ENCODE measurements at regions not wholly inside any gene's neighbourhood (a gene's known extent, or its start where the extent isn't known, plus 50 kb on each side); places are given as distances from the start of the nearest gene placed in this dataset.
"Not testable (repeated sequence)": the region's sequence is repeated elsewhere in the genome, so short reads cannot be mapped to it uniquely, and the experiment has no call there.

GRCh38 chr14:19289669-19290068, 144.5 kb downstream of the POTEG start:
- H3K9me3 ChIP-seq (replicated peaks in 1 of 2; ENCODE audit: control insufficient read depth in 2 of 2, insufficient read depth in 1 of 2, low read depth in 1 of 2, low read length in 2 of 2); H2BK12ac ChIP-seq (ENCODE audit: low read length); H3K18ac ChIP-seq (ENCODE audit: low read length); H4K8ac ChIP-seq (ENCODE audit: low read depth, low read length); H3K4me1 ChIP-seq (ENCODE audit: control insufficient read depth in 2 of 2, insufficient read depth in 1 of 2, low read depth in 1 of 2, low read length in 2 of 2); H2AFZ ChIP-seq (ENCODE audit: low read length); H3K9ac ChIP-seq (ENCODE audit: low read depth, low read length, poor library complexity); H3K27ac ChIP-seq (replicated peaks; ENCODE audit: low read length); H2BK15ac ChIP-seq (ENCODE audit: low read length); H4K91ac ChIP-seq (ENCODE audit: low read depth, low read length, poor library complexity); H3K79me1 ChIP-seq (ENCODE audit: low read depth, low read length); H3K4me3 ChIP-seq (ENCODE audit: low read length in 2 of 2); H3K36me3 ChIP-seq (replicated peaks in 1 of 2; ENCODE audit: control insufficient read depth in 2 of 2, insufficient read depth in 2 of 2, low read length in 2 of 2); H2BK5ac ChIP-seq (ENCODE audit: low read length); H2AK5ac ChIP-seq (ENCODE audit: low read depth, low read length); H3K4ac ChIP-seq (ENCODE audit: low read length); H3K4me2 ChIP-seq (ENCODE audit: insufficient read depth, low read length, poor library complexity, severe bottlenecking); H3K27me3 ChIP-seq (ENCODE audit: control insufficient read depth in 3 of 3, insufficient read depth in 3 of 3, low read depth in 1 of 3, low read length in 3 of 3); DNase-seq (ENCODE audit: low spot score); H2BK120ac ChIP-seq (ENCODE audit: low read depth, low read length); H3K23ac ChIP-seq (ENCODE audit: low read depth, low read length, poor library complexity); H3K14ac ChIP-seq (ENCODE audit: low read length): not testable (repeated sequence)
- WGBS, 2 donors (ENCODE audit: extremely low coverage in 2 of 2, insufficient read length in 2 of 2, insufficient replicate concordance in 1 of 2): no CpG with 5 or more reads among the region's 3 CpGs

- not testable (repeated sequence) for H3K23ac ChIP-seq (ENCODE audit: low read depth, low read length, poor library complexity); H3K27ac ChIP-seq (replicated peaks; ENCODE audit: low read length); H2AFZ ChIP-seq (ENCODE audit: low read length); H3K79me1 ChIP-seq (ENCODE audit: low read depth, low read length); H3K14ac ChIP-seq (ENCODE audit: low read length); H2BK12ac ChIP-seq (ENCODE audit: low read length); H2BK15ac ChIP-seq (ENCODE audit: low read length); H3K4me1 ChIP-seq (ENCODE audit: control insufficient read depth in 2 of 2, insufficient read depth in 1 of 2, low read depth in 1 of 2, low read length in 2 of 2); H3K18ac ChIP-seq (ENCODE audit: low read length); H4K8ac ChIP-seq (ENCODE audit: low read depth, low read length); H3K4ac ChIP-seq (ENCODE audit: low read length); H3K27me3 ChIP-seq (ENCODE audit: control insufficient read depth in 3 of 3, insufficient read depth in 3 of 3, low read depth in 1 of 3, low read length in 3 of 3); H3K4me3 ChIP-seq (ENCODE audit: low read length in 2 of 2); H2BK5ac ChIP-seq (ENCODE audit: low read length); H3K4me2 ChIP-seq (ENCODE audit: insufficient read depth, low read length, poor library complexity, severe bottlenecking); H2BK120ac ChIP-seq (ENCODE audit: low read depth, low read length); DNase-seq (ENCODE audit: low spot score); H4K91ac ChIP-seq (ENCODE audit: low read depth, low read length, poor library complexity); H2AK5ac ChIP-seq (ENCODE audit: low read depth, low read length); H3K9me3 ChIP-seq (replicated peaks in 1 of 2; ENCODE audit: control insufficient read depth in 2 of 2, insufficient read depth in 1 of 2, low read depth in 1 of 2, low read length in 2 of 2); H3K9ac ChIP-seq (ENCODE audit: low read depth, low read length, poor library complexity); H3K36me3 ChIP-seq (replicated peaks in 1 of 2; ENCODE audit: control insufficient read depth in 2 of 2, insufficient read depth in 2 of 2, low read length in 2 of 2)
- no CpG with 5 or more reads among the region's 28 CpGs for WGBS, 2 donors (ENCODE audit: extremely low coverage in 2 of 2, insufficient read length in 2 of 2, insufficient replicate concordance in 1 of 2)
Measured at GRCh38 chr14:19300243-19300642, 133.9 kb downstream of the POTEG start.

- WGBS, 2 donors (ENCODE audit: extremely low coverage in 2 of 2, insufficient read length in 2 of 2, insufficient replicate concordance in 1 of 2): no CpG with 5 or more reads among the region's 30 CpGs
- H2BK15ac ChIP-seq (ENCODE audit: low read length); H3K4ac ChIP-seq (ENCODE audit: low read length): not testable (repeated sequence)
Measured at GRCh38 chr14:19300838-19301237, 133.3 kb downstream of the POTEG start.

GRCh38 chr14:19303844-19304243, 130.3 kb downstream of the POTEG start:
- H3K4me1 ChIP-seq (ENCODE audit: control insufficient read depth in 2 of 2, insufficient read depth in 1 of 2, low read depth in 1 of 2, low read length in 2 of 2); H3K36me3 ChIP-seq (replicated peaks in 1 of 2; ENCODE audit: control insufficient read depth in 2 of 2, insufficient read depth in 2 of 2, low read length in 2 of 2); H2AK5ac ChIP-seq (ENCODE audit: low read depth, low read length); H3K27ac ChIP-seq (replicated peaks; ENCODE audit: low read length); H3K14ac ChIP-seq (ENCODE audit: low read length); H3K79me1 ChIP-seq (ENCODE audit: low read depth, low read length); H3K4ac ChIP-seq (ENCODE audit: low read length); H2BK12ac ChIP-seq (ENCODE audit: low read length); H4K91ac ChIP-seq (ENCODE audit: low read depth, low read length, poor library complexity); H3K9ac ChIP-seq (ENCODE audit: low read depth, low read length, poor library complexity); H2AFZ ChIP-seq (ENCODE audit: low read length); H3K18ac ChIP-seq (ENCODE audit: low read length); H2BK5ac ChIP-seq (ENCODE audit: low read length); H2BK15ac ChIP-seq (ENCODE audit: low read length); H3K27me3 ChIP-seq (ENCODE audit: control insufficient read depth in 3 of 3, insufficient read depth in 3 of 3, low read depth in 1 of 3, low read length in 3 of 3); H4K8ac ChIP-seq (ENCODE audit: low read depth, low read length); H3K9me3 ChIP-seq (replicated peaks in 1 of 2; ENCODE audit: control insufficient read depth in 2 of 2, insufficient read depth in 1 of 2, low read depth in 1 of 2, low read length in 2 of 2); H3K23ac ChIP-seq (ENCODE audit: low read depth, low read length, poor library complexity); H3K4me2 ChIP-seq (ENCODE audit: insufficient read depth, low read length, poor library complexity, severe bottlenecking); DNase-seq (ENCODE audit: low spot score); H2BK120ac ChIP-seq (ENCODE audit: low read depth, low read length); H3K4me3 ChIP-seq (ENCODE audit: low read length in 2 of 2): not testable (repeated sequence)
- WGBS, 2 donors (ENCODE audit: extremely low coverage in 2 of 2, insufficient read length in 2 of 2, insufficient replicate concordance in 1 of 2): no CpG with 5 or more reads among the region's 4 CpGs

More at GRCh38 chr14:19300838-19301237, 133.3 kb downstream of the POTEG start:
- H3K4me2 ChIP-seq (ENCODE audit: insufficient read depth, low read length, poor library complexity, severe bottlenecking); H3K27ac ChIP-seq (replicated peaks; ENCODE audit: low read length); H3K36me3 ChIP-seq (replicated peaks in 1 of 2; ENCODE audit: control insufficient read depth in 2 of 2, insufficient read depth in 2 of 2, low read length in 2 of 2); H3K27me3 ChIP-seq (ENCODE audit: control insufficient read depth in 3 of 3, insufficient read depth in 3 of 3, low read depth in 1 of 3, low read length in 3 of 3); DNase-seq (ENCODE audit: low spot score); H2AFZ ChIP-seq (ENCODE audit: low read length); H3K4me3 ChIP-seq (ENCODE audit: low read length in 2 of 2); H2BK5ac ChIP-seq (ENCODE audit: low read length); H3K79me1 ChIP-seq (ENCODE audit: low read depth, low read length); H2AK5ac ChIP-seq (ENCODE audit: low read depth, low read length); H3K4me1 ChIP-seq (ENCODE audit: control insufficient read depth in 2 of 2, insufficient read depth in 1 of 2, low read depth in 1 of 2, low read length in 2 of 2); H3K23ac ChIP-seq (ENCODE audit: low read depth, low read length, poor library complexity); H3K18ac ChIP-seq (ENCODE audit: low read length); H2BK12ac ChIP-seq (ENCODE audit: low read length); H3K9ac ChIP-seq (ENCODE audit: low read depth, low read length, poor library complexity); H2BK120ac ChIP-seq (ENCODE audit: low read depth, low read length); H3K14ac ChIP-seq (ENCODE audit: low read length); H3K9me3 ChIP-seq (replicated peaks in 1 of 2; ENCODE audit: control insufficient read depth in 2 of 2, insufficient read depth in 1 of 2, low read depth in 1 of 2, low read length in 2 of 2); H4K8ac ChIP-seq (ENCODE audit: low read depth, low read length); H4K91ac ChIP-seq (ENCODE audit: low read depth, low read length, poor library complexity): not testable (repeated sequence)
